HepG2 (cell line): ENCODE measurements at regions not wholly inside any gene's neighbourhood (a gene's known extent, or its start where the extent isn't known, plus 50 kb on each side); places are given as distances from the start of the nearest gene placed in this dataset.
A peak's percentile ranks its signal among the peaks of the same experiment; 100 is the strongest.

Source experiments
- BORCS8-MEF2B ChIP-seq: sonication (generic); formaldehyde crosslinking; IDR thresholded peaks from 2 replicates; pipeline ENCODE4 v1.8.0; 2022; ENCODE audit warnings: mild to moderate bottlenecking, missing genetic modification reagents
- ETV6 ChIP-seq: sonication (generic); formaldehyde crosslinking; conservative IDR thresholded peaks from 2 replicates; pipeline ENCODE4 v1.4.0; 2020; ENCODE audit warnings: missing genetic modification reagents
- FOXC1 ChIP-seq: sonication (generic); formaldehyde crosslinking; IDR thresholded peaks from 2 replicates; pipeline ENCODE4 v1.8.0; 2022; ENCODE audit warnings: mild to moderate bottlenecking, missing genetic modification reagents, borderline replicate concordance
- GATAD2A ChIP-seq: IDR thresholded peaks from 2 replicates; pipeline ENCODE4 v1.6.1; 2016
- GLI4 ChIP-seq: sonication (generic); formaldehyde crosslinking; IDR thresholded peaks from 2 replicates; pipeline ENCODE4 v1.5.1; 2020; ENCODE audit warnings: missing genetic modification reagents, mild to moderate bottlenecking, moderate library complexity, borderline replicate concordance
- HDAC2 ChIP-seq: sonication (generic); formaldehyde crosslinking; IDR thresholded peaks from 2 replicates; pipeline ENCODE4 v1.4.0; 2020; ENCODE audit warnings: missing genetic modification reagents
- HOXD1 ChIP-seq: sonication (generic); formaldehyde crosslinking; IDR thresholded peaks from 2 replicates; pipeline ENCODE4 v1.5.0; 2020; ENCODE audit warnings: missing genetic modification reagents
- KDM5B ChIP-seq: sonication (generic); formaldehyde crosslinking; IDR thresholded peaks from 2 replicates; pipeline ENCODE4 v1.4.0; 2020; ENCODE audit warnings: missing genetic modification reagents, mild to moderate bottlenecking, borderline replicate concordance
- KMT2B ChIP-seq: IDR thresholded peaks from 2 replicates; pipeline ENCODE4 v1.6.1; 2016; ENCODE audit warnings: missing genetic modification reagents, missing compliant biosample characterization
- NFE2L2 ChIP-seq: fragments of 150-350 bp; IDR thresholded peaks from 2 replicates; pipeline ENCODE4 v1.6.1; 2014; ENCODE audit warnings: low read length
- NRL ChIP-seq: sonication (generic); formaldehyde crosslinking; IDR thresholded peaks from 2 replicates; pipeline ENCODE4 v1.5.0; 2020; ENCODE audit warnings: missing genetic modification reagents, mild to moderate bottlenecking, moderate library complexity, borderline replicate concordance
- PHF21A ChIP-seq: sonication (generic); formaldehyde crosslinking; IDR thresholded peaks from 2 replicates; pipeline ENCODE4 v1.5.0; 2020; ENCODE audit warnings: mild to moderate bottlenecking, missing genetic modification reagents
- STAT5B ChIP-seq: sonication (generic); formaldehyde crosslinking; IDR thresholded peaks from 2 replicates; pipeline ENCODE4 v1.4.0; 2020; ENCODE audit warnings: missing genetic modification reagents
- TEAD2 ChIP-seq: sonication (generic); formaldehyde crosslinking; IDR thresholded peaks from 2 replicates; pipeline ENCODE4 v1.9.0; 2021; ENCODE audit warnings: missing genetic modification reagents
- ZBTB38 ChIP-seq: sonication (generic); formaldehyde crosslinking; IDR thresholded peaks from 2 replicates; pipeline ENCODE4 v1.5.1; 2020; ENCODE audit warnings: mild to moderate bottlenecking, missing genetic modification reagents
- ZFP1 ChIP-seq: IDR thresholded peaks from 2 replicates; pipeline ENCODE4 v1.6.1; 2016
- ZNF124 ChIP-seq: sonication (generic); formaldehyde crosslinking; IDR thresholded peaks from 2 replicates; pipeline ENCODE4 v1.4.0; 2020; ENCODE audit warnings: missing genetic modification reagents
- ZNF329 ChIP-seq: sonication (generic); formaldehyde crosslinking; IDR thresholded peaks from 2 replicates; pipeline ENCODE4 v1.9.0; 2021; ENCODE audit warnings: low read depth, mild to moderate bottlenecking, missing genetic modification reagents
- ZNF572 ChIP-seq: sonication (generic); formaldehyde crosslinking; IDR thresholded peaks from 2 replicates; pipeline ENCODE4 v1.5.1; 2020; ENCODE audit warnings: mild to moderate bottlenecking, missing genetic modification reagents
- ZNF775 ChIP-seq: sonication (generic); formaldehyde crosslinking; IDR thresholded peaks from 2 replicates; pipeline ENCODE4 v1.4.0; 2020; ENCODE audit warnings: missing genetic modification reagents, mild to moderate bottlenecking, moderate library complexity, borderline replicate concordance
- ZNF792 ChIP-seq: IDR thresholded peaks from 2 replicates; pipeline ENCODE4 v1.6.1; 2016
- TF ChIP-seq, protein P1 (sequence below): sonication (generic); formaldehyde crosslinking; IDR thresholded peaks from 2 replicates; pipeline ENCODE4 v1.4.0; 2020; ENCODE audit warnings: missing genetic modification reagents, borderline replicate concordance
- TF ChIP-seq, protein P2 (sequence below): sonication (generic); formaldehyde crosslinking; IDR thresholded peaks from 2 replicates; pipeline ENCODE4 v1.4.0; 2020; ENCODE audit warnings: missing genetic modification reagents
- TF ChIP-seq, protein P3 (sequence below): IDR thresholded peaks from 2 replicates; pipeline ENCODE4 v1.6.1; 2016; ENCODE audit warnings: missing compliant biosample characterization, missing genetic modification reagents, borderline replicate concordance
- TF ChIP-seq, protein P4 (sequence below): sonication (generic); formaldehyde crosslinking; conservative IDR thresholded peaks from 2 replicates; pipeline ENCODE4 v1.4.0; 2020; ENCODE audit warnings: missing genetic modification reagents

DNA sequence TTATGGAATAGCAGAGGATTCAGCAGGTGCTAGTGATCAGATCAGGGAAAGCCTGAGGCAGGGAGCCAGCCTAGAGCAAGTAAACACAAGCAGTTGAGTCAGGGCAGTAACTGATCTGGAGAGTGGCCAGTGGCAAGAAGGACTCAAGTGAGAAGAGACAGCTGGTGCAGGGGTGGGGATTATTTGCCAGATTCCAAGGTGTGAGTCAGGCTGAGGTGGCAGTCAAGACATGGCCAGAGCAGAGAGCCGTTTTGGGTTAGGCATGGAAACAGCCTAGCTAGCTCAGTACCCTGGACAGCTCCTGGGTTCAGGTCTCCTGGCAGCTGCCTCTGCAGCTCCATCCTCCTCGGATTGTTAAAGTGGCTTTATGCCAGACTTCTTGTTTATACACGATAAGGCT is 281.9 kb upstream of the ONECUT1 start (continued):
- TF ChIP-seq NFE2L2 = no peak
- peak; percentile 88; the same call in 1 of the 2 replicates for TF ChIP-seq STAT5B (CRISPR knock-in tag)
- TF ChIP-seq NRL (CRISPR knock-in tag) = no peak
- no peak for TF ChIP-seq ZNF572
- TF ChIP-seq TEAD2 (CRISPR knock-in tag) = 0 out of 2 replicates have a peak, but pooled peaks have one; percentile 41
- 0 out of 2 replicates have a peak, but pooled peaks have one; percentile 66 for TF ChIP-seq ETV6
- TF ChIP-seq ZFP1 (CRISPR knock-in tag) = peak; percentile 25; the same call in 1 of the 2 replicates
- TF ChIP-seq ZNF124 (CRISPR knock-in tag) = peak; percentile 50; the same call in 1 of the 2 replicates
- peak; percentile 65; the same call in 1 of the 2 replicates for TF ChIP-seq KDM5B (CRISPR knock-in tag)
- TF ChIP-seq GLI4 (CRISPR knock-in tag) = no peak
- peak; percentile 56; the same call in 1 of the 2 replicates for TF ChIP-seq HDAC2 (CRISPR knock-in tag)
- 0 out of 2 replicates have a peak, but pooled peaks have one; percentile 64 for TF ChIP-seq HOXD1 (CRISPR knock-in tag)
- TF ChIP-seq, protein P1, sequence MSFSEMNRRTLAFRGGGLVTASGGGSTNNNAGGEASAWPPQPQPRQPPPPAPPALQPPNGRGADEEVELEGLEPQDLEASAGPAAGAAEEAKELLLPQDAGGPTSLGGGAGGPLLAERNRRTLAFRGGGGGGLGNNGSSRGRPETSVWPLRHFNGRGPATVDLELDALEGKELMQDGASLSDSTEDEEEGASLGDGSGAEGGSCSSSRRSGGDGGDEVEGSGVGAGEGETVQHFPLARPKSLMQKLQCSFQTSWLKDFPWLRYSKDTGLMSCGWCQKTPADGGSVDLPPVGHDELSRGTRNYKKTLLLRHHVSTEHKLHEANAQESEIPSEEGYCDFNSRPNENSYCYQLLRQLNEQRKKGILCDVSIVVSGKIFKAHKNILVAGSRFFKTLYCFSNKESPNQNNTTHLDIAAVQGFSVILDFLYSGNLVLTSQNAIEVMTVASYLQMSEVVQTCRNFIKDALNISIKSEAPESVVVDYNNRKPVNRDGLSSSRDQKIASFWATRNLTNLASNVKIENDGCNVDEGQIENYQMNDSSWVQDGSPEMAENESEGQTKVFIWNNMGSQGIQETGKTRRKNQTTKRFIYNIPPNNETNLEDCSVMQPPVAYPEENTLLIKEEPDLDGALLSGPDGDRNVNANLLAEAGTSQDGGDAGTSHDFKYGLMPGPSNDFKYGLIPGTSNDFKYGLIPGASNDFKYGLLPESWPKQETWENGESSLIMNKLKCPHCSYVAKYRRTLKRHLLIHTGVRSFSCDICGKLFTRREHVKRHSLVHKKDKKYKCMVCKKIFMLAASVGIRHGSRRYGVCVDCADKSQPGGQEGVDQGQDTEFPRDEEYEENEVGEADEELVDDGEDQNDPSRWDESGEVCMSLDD (CRISPR knock-in tag) = peak; percentile 62; the same call in 1 of the 2 replicates
- TF ChIP-seq ZNF775 (CRISPR knock-in tag) = no peak
- peak; percentile 88 for TF ChIP-seq BORCS8-MEF2B (CRISPR knock-in tag)
- TF ChIP-seq, protein P2, sequence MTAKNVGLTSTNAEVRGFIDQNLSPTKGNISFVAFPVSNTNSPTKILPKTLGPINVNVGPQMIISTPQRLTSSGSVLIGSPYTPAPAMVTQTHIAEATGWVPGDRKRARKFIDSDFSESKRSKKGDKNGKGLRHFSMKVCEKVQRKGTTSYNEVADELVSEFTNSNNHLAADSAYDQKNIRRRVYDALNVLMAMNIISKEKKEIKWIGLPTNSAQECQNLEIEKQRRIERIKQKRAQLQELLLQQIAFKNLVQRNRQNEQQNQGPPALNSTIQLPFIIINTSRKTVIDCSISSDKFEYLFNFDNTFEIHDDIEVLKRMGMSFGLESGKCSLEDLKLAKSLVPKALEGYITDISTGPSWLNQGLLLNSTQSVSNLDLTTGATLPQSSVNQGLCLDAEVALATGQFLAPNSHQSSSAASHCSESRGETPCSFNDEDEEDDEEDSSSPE (CRISPR knock-in tag) = peak; percentile 31; the same call in 1 of the 2 replicates
- TF ChIP-seq ZNF329 (CRISPR knock-in tag) = peak; percentile 79; the same call in 1 of the 2 replicates
- TF ChIP-seq PHF21A (CRISPR knock-in tag) = no peak
- TF ChIP-seq ZBTB38 (CRISPR knock-in tag) = 0 out of 2 replicates have a peak, but pooled peaks have one; percentile 22
- TF ChIP-seq ZNF792 (CRISPR knock-in tag) = peak; percentile 64; the same call in 1 of the 2 replicates
- peak; percentile 62; the same call in 1 of the 2 replicates for TF ChIP-seq KMT2B (CRISPR knock-in tag)
- TF ChIP-seq, protein P3, sequence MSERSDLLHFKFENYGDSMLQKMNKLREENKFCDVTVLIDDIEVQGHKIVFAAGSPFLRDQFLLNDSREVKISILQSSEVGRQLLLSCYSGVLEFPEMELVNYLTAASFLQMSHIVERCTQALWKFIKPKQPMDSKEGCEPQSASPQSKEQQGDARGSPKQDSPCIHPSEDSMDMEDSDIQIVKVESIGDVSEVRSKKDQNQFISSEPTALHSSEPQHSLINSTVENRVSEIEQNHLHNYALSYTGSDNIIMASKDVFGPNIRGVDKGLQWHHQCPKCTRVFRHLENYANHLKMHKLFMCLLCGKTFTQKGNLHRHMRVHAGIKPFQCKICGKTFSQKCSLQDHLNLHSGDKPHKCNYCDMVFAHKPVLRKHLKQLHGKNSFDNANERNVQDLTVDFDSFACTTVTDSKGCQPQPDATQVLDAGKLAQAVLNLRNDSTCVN (CRISPR knock-in tag) = peak; percentile 84
- TF ChIP-seq, protein P4, sequence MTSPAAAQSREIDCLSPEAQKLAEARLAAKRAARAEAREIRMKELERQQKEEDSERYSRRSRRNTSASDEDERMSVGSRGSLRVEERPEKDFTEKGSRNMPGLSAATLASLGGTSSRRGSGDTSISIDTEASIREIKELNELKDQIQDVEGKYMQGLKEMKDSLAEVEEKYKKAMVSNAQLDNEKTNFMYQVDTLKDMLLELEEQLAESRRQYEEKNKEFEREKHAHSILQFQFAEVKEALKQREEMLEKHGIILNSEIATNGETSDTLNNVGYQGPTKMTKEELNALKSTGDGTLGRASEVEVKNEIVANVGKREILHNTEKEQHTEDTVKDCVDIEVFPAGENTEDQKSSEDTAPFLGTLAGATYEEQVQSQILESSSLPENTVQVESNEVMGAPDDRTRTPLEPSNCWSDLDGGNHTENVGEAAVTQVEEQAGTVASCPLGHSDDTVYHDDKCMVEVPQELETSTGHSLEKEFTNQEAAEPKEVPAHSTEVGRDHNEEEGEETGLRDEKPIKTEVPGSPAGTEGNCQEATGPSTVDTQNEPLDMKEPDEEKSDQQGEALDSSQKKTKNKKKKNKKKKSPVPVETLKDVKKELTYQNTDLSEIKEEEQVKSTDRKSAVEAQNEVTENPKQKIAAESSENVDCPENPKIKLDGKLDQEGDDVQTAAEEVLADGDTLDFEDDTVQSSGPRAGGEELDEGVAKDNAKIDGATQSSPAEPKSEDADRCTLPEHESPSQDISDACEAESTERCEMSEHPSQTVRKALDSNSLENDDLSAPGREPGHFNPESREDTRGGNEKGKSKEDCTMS (CRISPR knock-in tag) = peak; percentile 79; the same call in 1 of the 2 replicates
- TF ChIP-seq GATAD2A (CRISPR knock-in tag) = 0 out of 2 replicates have a peak, but pooled peaks have one; percentile 19
- peak; percentile 58; the same call in 1 of the 2 replicates for TF ChIP-seq FOXC1
